ENCODE measurements at regions not wholly inside any gene's neighbourhood (a gene's known extent, or its start where the extent isn't known, plus 50 kb on each side); places are given as distances from the start of the nearest gene placed in this dataset.

- DNase-seq (ENCODE audit: low spot score) (no peak), FAIRE-seq (no peak), ATAC-seq (no peak)
- 0 out of 2 replicates have a peak, but pooled peaks cover 18% of the 10 kb centered on the region for H3K4me1 ChIP-seq (ENCODE audit: insufficient read depth, low read length)
- no TSS peak for BruUV-seq (replicated peaks)
- TF ChIP-seq TFAP4 (IDR thresholded peaks at IDR 0.05; ENCODE audit: borderline replicate concordance, low read depth) (no peak), HNF4A (CRISPR knock-in tag; IDR thresholded peaks at IDR 0.05) (no peak), DRAP1 (CRISPR knock-in tag; IDR thresholded peaks at IDR 0.05) (no peak), ESRRA (CRISPR knock-in tag; IDR thresholded peaks at IDR 0.05; ENCODE audit: low read depth) (no peak), THAP7 (CRISPR knock-in tag; IDR thresholded peaks at IDR 0.05) (no peak), ZNF275 (CRISPR knock-in tag; IDR thresholded peaks at IDR 0.05; ENCODE audit: borderline replicate concordance) (no peak), CENPX (CRISPR knock-in tag; IDR thresholded peaks at IDR 0.05) (no peak), MAFK (conservative IDR thresholded peaks at IDR 0.05 in 1 of 2, IDR thresholded peaks at IDR 0.05 in 1 of 2; ENCODE audit: low read length in 2 of 2) (no peak), STAT6 (CRISPR knock-in tag; IDR thresholded peaks at IDR 0.05; ENCODE audit: borderline replicate concordance) (no peak), KAT2B (IDR thresholded peaks at IDR 0.05; ENCODE audit: borderline replicate concordance, low read depth, low read length) (no peak), ZNF674 (CRISPR knock-in tag; IDR thresholded peaks at IDR 0.05; ENCODE audit: low read depth) (no peak), ZNF225 (CRISPR knock-in tag; IDR thresholded peaks at IDR 0.05) (no peak), KLF6 (CRISPR knock-in tag; IDR thresholded peaks at IDR 0.05) (no peak), PAX8 (CRISPR knock-in tag; IDR thresholded peaks at IDR 0.05; ENCODE audit: borderline replicate concordance) (no peak), NR3C1 (CRISPR knock-in tag; IDR thresholded peaks at IDR 0.05) (no peak), JUN (CRISPR knock-in tag; IDR thresholded peaks at IDR 0.05) (no peak), LBX2 (CRISPR knock-in tag; IDR thresholded peaks at IDR 0.05; ENCODE audit: borderline replicate concordance) (no peak), ZIK1 (CRISPR knock-in tag; IDR thresholded peaks at IDR 0.05; ENCODE audit: borderline replicate concordance, low read depth) (no peak)
- H3K27me3 ChIP-seq (ENCODE audit: control insufficient read depth in 1 of 2, insufficient read depth in 2 of 2, low read length in 2 of 2): no peaks in the 10 kb centered on the region
- intact Hi-C loops (cut with micrococcal nuclease; ENCODE audit: unreplicated experiment): no loop called here
- no peaks in the 10 kb centered on the region for H3K9me3 ChIP-seq (ENCODE audit: low read length)
- POLR2A ChIA-PET: no interaction called here
- no peaks in the 10 kb centered on the region for H3K36me3 ChIP-seq (replicated peaks in 1 of 2; ENCODE audit: control insufficient read depth in 1 of 2, insufficient read depth in 2 of 2, low read length in 2 of 2)
- H2AFZ ChIP-seq (ENCODE audit: low read length): no peak overlapping the region
- H3K4me3 ChIP-seq (replicated peaks in 1 of 3; ENCODE audit: insufficient read depth in 1 of 3, low read depth in 2 of 3, low read length in 3 of 3): no peak overlapping the region
- no peak overlapping the region for H3K4me2 ChIP-seq (ENCODE audit: low read depth, low read length)
- CTCF ChIA-PET (ENCODE audit: low intra/inter-chr PET ratio, low total read pairs): no interaction called here
- WGBS (ENCODE audit: low lambda C conversion rate): 22% methylated on average over 4 of the region's 4 CpGs
- no peaks in the 10 kb centered on the region for H4K20me1 ChIP-seq (ENCODE audit: insufficient read depth, low read length)
- H3K27ac ChIP-seq (ENCODE audit: extremely low read length, insufficient read depth, low read length): no peak overlapping the region
- no peaks in the 10 kb centered on the region for H3K79me2 ChIP-seq (ENCODE audit: insufficient read depth, low read length)
- in situ Hi-C loops (cut with HindIII; ENCODE audit: extremely low pct_ligation_motif_present, low pct_unique_long_range_greater_than_20kb): no loop called here
- no peak overlapping the region for H3K9ac ChIP-seq (ENCODE audit: insufficient read depth, low read depth, low read length)
These were observed 137.2 kb upstream of the PGRMC2 start for GRCh38 chr4:128424527-128425497.

All from HepG2 (cell line).